Gastroesophageal sphincter (tissue), 3 donors: ENCODE measurements at regions not wholly inside any gene's neighbourhood (a gene's known extent, or its start where the extent isn't known, plus 50 kb on each side); places are given as distances from the start of the nearest gene placed in this dataset.

Experiments used
- EP300 ChIP-seq: sonication (generic); formaldehyde crosslinking; IDR thresholded peaks from one replicate; pipeline ENCODE4 v1.6.1; 2017; ENCODE audit warnings: antibody characterized with exemption, mild to moderate bottlenecking
- POLR2A ChIP-seq, 2 donors: fragments of 450-650 bp; IDR thresholded peaks; one replicate each; pipeline ENCODE4 v1.6.1; 2017; ENCODE audit warnings: antibody characterized with exemption in 2 of 2, mild to moderate bottlenecking in 2 of 2, moderate library complexity in 1 of 2
- TF ChIP-seq, protein P1 (sequence below), 4 experiments: fragments of 200-600 bp in 2 of 4; fragments of 450-650 bp in 2 of 4; sonication (generic) in 1 of 4; IDR thresholded peaks; one replicate each; pipeline ENCODE4 v1.5.1; 2017 to 2019; ENCODE audit warnings: antibody characterized with exemption in 4 of 4, mild to moderate bottlenecking in 2 of 4, moderate library complexity in 2 of 4

DNA sequence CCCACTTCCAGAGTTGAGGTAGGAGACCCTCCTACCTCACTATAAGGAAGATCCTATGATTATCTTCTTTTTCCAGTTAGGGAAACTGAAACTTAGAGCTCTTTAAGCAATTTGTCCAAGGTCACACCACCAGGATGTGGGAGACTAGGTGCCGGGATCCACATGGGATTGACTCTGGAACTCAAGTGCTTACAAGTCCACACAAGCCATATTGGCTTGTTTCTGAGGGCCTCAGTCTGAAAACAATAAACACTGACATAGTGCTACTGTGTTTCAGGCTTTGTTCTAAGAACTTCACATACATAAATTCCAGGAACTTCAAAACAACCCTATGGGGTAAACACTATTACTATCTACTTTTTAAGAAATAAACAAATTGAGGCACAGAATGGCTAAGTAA lies 481.3 kb downstream of the ZSWIM6 start:
- TF ChIP-seq, protein P1, sequence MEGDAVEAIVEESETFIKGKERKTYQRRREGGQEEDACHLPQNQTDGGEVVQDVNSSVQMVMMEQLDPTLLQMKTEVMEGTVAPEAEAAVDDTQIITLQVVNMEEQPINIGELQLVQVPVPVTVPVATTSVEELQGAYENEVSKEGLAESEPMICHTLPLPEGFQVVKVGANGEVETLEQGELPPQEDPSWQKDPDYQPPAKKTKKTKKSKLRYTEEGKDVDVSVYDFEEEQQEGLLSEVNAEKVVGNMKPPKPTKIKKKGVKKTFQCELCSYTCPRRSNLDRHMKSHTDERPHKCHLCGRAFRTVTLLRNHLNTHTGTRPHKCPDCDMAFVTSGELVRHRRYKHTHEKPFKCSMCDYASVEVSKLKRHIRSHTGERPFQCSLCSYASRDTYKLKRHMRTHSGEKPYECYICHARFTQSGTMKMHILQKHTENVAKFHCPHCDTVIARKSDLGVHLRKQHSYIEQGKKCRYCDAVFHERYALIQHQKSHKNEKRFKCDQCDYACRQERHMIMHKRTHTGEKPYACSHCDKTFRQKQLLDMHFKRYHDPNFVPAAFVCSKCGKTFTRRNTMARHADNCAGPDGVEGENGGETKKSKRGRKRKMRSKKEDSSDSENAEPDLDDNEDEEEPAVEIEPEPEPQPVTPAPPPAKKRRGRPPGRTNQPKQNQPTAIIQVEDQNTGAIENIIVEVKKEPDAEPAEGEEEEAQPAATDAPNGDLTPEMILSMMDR (IDR thresholded peaks at IDR 0.05), result no peak
- TF ChIP-seq EP300, result no peak
- no peak for TF ChIP-seq POLR2A (IDR thresholded peaks at IDR 0.05)
